ENCODE measurements at regions not wholly inside any gene's neighbourhood (a gene's known extent, or its start where the extent isn't known, plus 50 kb on each side); places are given as distances from the start of the nearest gene placed in this dataset.

DNA sequence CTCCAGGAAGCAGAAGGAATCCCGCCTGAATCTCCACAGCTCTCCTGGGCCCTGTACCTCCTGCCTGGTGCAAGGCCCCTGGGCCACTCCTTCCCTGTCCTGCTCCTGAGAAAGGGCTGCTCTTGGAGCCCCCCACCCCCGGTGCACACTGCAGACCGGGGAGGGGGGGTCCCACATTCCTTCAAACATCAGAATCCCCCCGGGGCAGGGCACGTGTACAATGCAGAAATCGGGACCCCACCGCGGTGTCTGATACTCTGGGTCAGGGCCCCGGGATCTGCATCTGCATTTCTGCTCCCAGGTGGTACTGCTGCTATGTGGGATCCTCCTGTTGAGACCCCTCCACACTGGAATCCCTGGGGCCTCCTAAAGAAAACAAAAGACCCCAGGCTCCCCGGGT is 99.5 kb upstream of the GSE1 start:
- TF ChIP-seq, protein P1, sequence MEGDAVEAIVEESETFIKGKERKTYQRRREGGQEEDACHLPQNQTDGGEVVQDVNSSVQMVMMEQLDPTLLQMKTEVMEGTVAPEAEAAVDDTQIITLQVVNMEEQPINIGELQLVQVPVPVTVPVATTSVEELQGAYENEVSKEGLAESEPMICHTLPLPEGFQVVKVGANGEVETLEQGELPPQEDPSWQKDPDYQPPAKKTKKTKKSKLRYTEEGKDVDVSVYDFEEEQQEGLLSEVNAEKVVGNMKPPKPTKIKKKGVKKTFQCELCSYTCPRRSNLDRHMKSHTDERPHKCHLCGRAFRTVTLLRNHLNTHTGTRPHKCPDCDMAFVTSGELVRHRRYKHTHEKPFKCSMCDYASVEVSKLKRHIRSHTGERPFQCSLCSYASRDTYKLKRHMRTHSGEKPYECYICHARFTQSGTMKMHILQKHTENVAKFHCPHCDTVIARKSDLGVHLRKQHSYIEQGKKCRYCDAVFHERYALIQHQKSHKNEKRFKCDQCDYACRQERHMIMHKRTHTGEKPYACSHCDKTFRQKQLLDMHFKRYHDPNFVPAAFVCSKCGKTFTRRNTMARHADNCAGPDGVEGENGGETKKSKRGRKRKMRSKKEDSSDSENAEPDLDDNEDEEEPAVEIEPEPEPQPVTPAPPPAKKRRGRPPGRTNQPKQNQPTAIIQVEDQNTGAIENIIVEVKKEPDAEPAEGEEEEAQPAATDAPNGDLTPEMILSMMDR (IDR thresholded peaks at IDR 0.05; ENCODE audit: unreplicated experiment): no peak
- H3K4me3 Mint-ChIP-seq (ENCODE audit: unreplicated experiment): no peak overlapping the region
- no peak for DNase-seq (ENCODE audit: low spot score)
- H3K4me1 Mint-ChIP-seq (ENCODE audit: unreplicated experiment): peaks cover 3% of the 10 kb centered on the region
- H3K36me3 Mint-ChIP-seq (ENCODE audit: low read depth, unreplicated experiment): no peaks in the 10 kb centered on the region
- peaks cover 11% of the 10 kb centered on the region for H3K27me3 Mint-ChIP-seq (ENCODE audit: unreplicated experiment)
- no peaks in the 10 kb centered on the region for H3K9me3 Mint-ChIP-seq (ENCODE audit: unreplicated experiment)
- no peak overlapping the region for H3K27ac Mint-ChIP-seq (ENCODE audit: unreplicated experiment)

DNA sequence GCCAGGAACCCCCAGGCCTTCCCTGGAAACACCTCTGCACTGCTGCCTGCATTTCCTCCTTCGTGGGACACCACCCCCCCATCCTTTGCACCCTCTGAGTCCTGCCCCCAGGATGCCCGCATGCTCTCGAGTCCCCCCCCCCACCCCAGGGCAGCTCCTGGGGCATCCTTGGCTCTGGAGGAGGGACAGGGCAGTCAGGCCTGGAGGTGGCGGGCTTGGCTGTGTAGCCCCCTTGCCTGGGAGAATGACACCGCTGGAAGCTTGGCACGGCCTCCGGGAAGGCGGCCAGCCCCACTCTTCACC is 98.9 kb upstream of the GSE1 start:
- H3K27me3 Mint-ChIP-seq (ENCODE audit: unreplicated experiment): peaks cover 10% of the 10 kb centered on the region
- DNase-seq (ENCODE audit: low spot score): peak; percentile 33
- H3K4me1 Mint-ChIP-seq (ENCODE audit: unreplicated experiment): peaks cover 3% of the 10 kb centered on the region
- H3K27ac Mint-ChIP-seq (ENCODE audit: unreplicated experiment): no peak overlapping the region
- TF ChIP-seq, protein P1 (IDR thresholded peaks at IDR 0.05; ENCODE audit: unreplicated experiment): no peak
- no peak overlapping the region for H3K4me3 Mint-ChIP-seq (ENCODE audit: unreplicated experiment)
- H3K9me3 Mint-ChIP-seq (ENCODE audit: unreplicated experiment): no peaks in the 10 kb centered on the region
- peaks cover 5% of the 10 kb centered on the region for H3K36me3 Mint-ChIP-seq (ENCODE audit: low read depth, unreplicated experiment)

DNA sequence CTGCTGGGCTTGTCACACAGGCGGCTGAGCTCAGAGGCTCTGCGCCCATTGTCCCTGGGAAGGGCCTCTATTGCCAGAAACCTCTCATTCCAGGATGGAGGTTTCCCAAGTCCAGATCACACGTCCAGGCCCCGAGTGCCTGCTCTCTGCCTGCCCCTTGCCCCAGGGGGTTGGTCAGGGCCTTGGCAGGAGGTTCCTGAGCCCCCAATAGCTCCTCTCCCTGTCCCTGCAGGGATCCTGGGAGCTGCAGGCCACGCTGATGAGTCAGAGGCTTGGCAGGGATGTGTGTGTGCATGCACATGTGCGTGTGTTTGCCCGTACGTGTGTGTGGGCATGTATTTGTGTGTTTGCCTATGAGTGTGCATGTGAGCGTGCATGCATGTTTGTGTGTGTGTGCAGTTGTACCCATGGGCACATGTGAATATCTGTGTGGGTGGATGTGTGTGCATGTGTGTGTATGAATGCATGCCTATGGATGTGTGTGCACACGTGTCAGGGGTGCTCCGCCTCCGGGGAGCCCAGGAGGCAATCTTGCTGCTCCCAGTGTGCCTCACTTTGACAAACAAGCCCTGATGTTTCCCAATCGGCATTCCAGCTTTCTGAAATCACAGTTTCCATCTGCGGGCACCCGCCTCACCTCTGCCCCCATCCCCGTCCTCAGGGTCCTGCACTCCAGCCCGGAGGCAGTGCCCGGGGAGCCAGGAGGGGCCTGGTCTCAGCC is 98.4 kb upstream of the GSE1 start:
- Mint-ChIP-seq H3K27me3 (ENCODE audit: unreplicated experiment) (peaks cover 10% of the 10 kb centered on the region), H3K27ac (ENCODE audit: unreplicated experiment) (no peak overlapping the region), H3K4me3 (ENCODE audit: unreplicated experiment) (no peak overlapping the region), H3K4me1 (ENCODE audit: unreplicated experiment) (peaks cover 3% of the 10 kb centered on the region), H3K36me3 (ENCODE audit: low read depth, unreplicated experiment) (peaks cover 8% of the 10 kb centered on the region), H3K9me3 (ENCODE audit: unreplicated experiment) (no peaks in the 10 kb centered on the region)
- no peak for DNase-seq (ENCODE audit: low spot score)
- TF ChIP-seq, protein P1 (IDR thresholded peaks at IDR 0.05; ENCODE audit: unreplicated experiment): no peak

DNA sequence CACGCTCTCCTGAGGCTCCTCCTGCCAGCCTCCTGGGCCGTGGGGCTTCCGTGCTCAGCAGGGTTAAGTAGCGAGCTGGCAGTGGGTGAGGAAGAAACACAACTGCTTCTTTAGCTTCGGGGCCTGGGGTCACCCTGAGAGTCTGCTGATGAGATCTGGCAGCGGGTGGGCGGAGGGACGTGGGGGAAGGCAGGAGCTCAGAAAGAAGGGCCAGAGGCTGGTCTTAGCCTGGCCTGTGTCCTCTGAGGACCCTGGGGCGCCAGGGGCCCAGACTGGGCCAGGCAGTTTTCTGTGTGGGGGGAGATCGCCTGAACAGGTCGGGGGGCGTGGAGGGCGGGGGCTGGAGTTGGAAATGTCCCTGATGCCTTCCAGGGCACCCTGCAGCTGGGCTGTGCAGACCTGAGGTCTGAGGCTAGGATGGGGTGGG is 97.8 kb upstream of the GSE1 start:
- H3K27me3 Mint-ChIP-seq (ENCODE audit: unreplicated experiment): peaks cover 10% of the 10 kb centered on the region
- no peaks in the 10 kb centered on the region for H3K9me3 Mint-ChIP-seq (ENCODE audit: unreplicated experiment)
- no peak overlapping the region for H3K27ac Mint-ChIP-seq (ENCODE audit: unreplicated experiment)
- peaks cover 3% of the 10 kb centered on the region for H3K4me1 Mint-ChIP-seq (ENCODE audit: unreplicated experiment)
- H3K36me3 Mint-ChIP-seq (ENCODE audit: low read depth, unreplicated experiment): peaks cover 8% of the 10 kb centered on the region
- TF ChIP-seq, protein P1 (IDR thresholded peaks at IDR 0.05; ENCODE audit: unreplicated experiment): no peak
- no peak overlapping the region for H3K4me3 Mint-ChIP-seq (ENCODE audit: unreplicated experiment)
- DNase-seq (ENCODE audit: low spot score): no peak

DNA sequence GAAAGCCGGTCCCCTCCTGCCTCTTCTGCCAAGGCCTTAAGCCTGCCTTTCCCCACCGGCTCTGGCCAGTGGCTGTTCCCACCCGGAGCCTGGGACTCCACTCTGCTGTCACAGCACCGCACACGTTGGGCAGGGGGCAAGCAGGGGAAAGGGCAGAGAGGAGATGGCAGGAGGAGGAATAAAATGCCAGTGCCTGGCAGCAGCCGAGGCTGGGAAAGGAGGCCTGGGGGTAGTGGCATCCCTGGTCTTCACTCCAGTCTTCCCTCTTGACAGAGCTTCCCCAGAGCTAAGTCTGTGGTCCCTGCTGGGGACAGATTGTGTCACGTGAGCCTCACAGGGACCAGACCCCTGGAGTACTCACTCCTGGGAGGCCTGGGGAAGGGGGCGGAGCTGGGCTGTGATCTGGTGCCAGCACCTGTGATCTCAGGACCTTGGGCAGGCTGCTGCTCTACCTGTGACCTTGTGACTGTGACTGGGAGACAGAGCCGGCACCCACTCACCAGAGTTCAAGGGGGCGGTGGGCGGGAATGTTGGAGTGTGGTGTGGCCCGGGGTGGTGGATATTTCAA is 97.2 kb upstream of the GSE1 start:
- Mint-ChIP-seq H3K27me3 (ENCODE audit: unreplicated experiment) (peaks cover 12% of the 10 kb centered on the region), H3K9me3 (ENCODE audit: unreplicated experiment) (no peaks in the 10 kb centered on the region), H3K4me3 (ENCODE audit: unreplicated experiment) (no peak overlapping the region), H3K27ac (ENCODE audit: unreplicated experiment) (no peak overlapping the region), H3K36me3 (ENCODE audit: low read depth, unreplicated experiment) (peaks cover 8% of the 10 kb centered on the region), H3K4me1 (ENCODE audit: unreplicated experiment) (peaks cover 3% of the 10 kb centered on the region)
- DNase-seq (ENCODE audit: low spot score): no peak
- TF ChIP-seq, protein P1 (IDR thresholded peaks at IDR 0.05; ENCODE audit: unreplicated experiment): no peak

Data from endothelial cell (in vitro differentiated cells).